WTC11 (cell line): ENCODE measurements at regions not wholly inside any gene's neighbourhood (a gene's known extent, or its start where the extent isn't known, plus 50 kb on each side); places are given as distances from the start of the nearest gene placed in this dataset.

ENCODE experiments used
- CTCF ChIP-seq: fragments of 200-600 bp; IDR thresholded peaks from 2 replicates; pipeline ENCODE4 v1.8.0; 2022; ENCODE audit warnings: antibody characterized with exemption
- ETV6 ChIP-seq: sonication (generic); formaldehyde crosslinking; IDR thresholded peaks from 2 replicates; pipeline ENCODE4 v1.8.1; 2022; ENCODE audit warnings: mild to moderate bottlenecking, missing genetic modification reagents
- MAX ChIP-seq: sonication (generic); formaldehyde crosslinking; IDR thresholded peaks from 2 replicates; pipeline ENCODE4 v1.8.0; 2022; ENCODE audit warnings: mild to moderate bottlenecking, missing genetic modification reagents
- NR3C1 ChIP-seq: sonication (generic); formaldehyde crosslinking; conservative IDR thresholded peaks from 2 replicates; pipeline ENCODE4 v1.8.1; 2023; ENCODE audit warnings: low read depth, mild to moderate bottlenecking, missing genetic modification reagents
- RORB ChIP-seq: fragments of 250-450 bp; sonication (Bioruptor Pico); IDR thresholded peaks from 2 replicates; pipeline ENCODE4 v1.9.0; 2021; ENCODE audit warnings: mild to moderate bottlenecking
- TEAD4 ChIP-seq: sonication (generic); formaldehyde crosslinking; IDR thresholded peaks from 2 replicates; pipeline ENCODE4 v1.8.0; 2022; ENCODE audit warnings: mild to moderate bottlenecking, missing genetic modification reagents
- ZMAT4 ChIP-seq: fragments of 250-450 bp; sonication (Bioruptor Pico); IDR thresholded peaks from 2 replicates; pipeline ENCODE4 v1.9.0; 2021; ENCODE audit warnings: mild to moderate bottlenecking
- TF ChIP-seq, protein P1 (sequence below): sonication (generic); formaldehyde crosslinking; conservative IDR thresholded peaks from 2 replicates; pipeline ENCODE4 v1.8.1; 2023; ENCODE audit warnings: mild to moderate bottlenecking, low read depth, missing genetic modification reagents, moderate library complexity
- TF ChIP-seq, protein P2 (sequence below): sonication (generic); formaldehyde crosslinking; IDR thresholded peaks from 2 replicates; pipeline ENCODE4 v1.8.1; 2023; ENCODE audit warnings: mild to moderate bottlenecking, missing genetic modification reagents

- TF ChIP-seq CTCF (no peak), NR3C1 (CRISPR knock-in tag) (no peak), ETV6 (CRISPR knock-in tag) (no peak), MAX (CRISPR knock-in tag) (no peak), RORB (no peak), TEAD4 (no peak), ZMAT4 (CRISPR knock-in tag) (no peak)
- TF ChIP-seq, protein P1, sequence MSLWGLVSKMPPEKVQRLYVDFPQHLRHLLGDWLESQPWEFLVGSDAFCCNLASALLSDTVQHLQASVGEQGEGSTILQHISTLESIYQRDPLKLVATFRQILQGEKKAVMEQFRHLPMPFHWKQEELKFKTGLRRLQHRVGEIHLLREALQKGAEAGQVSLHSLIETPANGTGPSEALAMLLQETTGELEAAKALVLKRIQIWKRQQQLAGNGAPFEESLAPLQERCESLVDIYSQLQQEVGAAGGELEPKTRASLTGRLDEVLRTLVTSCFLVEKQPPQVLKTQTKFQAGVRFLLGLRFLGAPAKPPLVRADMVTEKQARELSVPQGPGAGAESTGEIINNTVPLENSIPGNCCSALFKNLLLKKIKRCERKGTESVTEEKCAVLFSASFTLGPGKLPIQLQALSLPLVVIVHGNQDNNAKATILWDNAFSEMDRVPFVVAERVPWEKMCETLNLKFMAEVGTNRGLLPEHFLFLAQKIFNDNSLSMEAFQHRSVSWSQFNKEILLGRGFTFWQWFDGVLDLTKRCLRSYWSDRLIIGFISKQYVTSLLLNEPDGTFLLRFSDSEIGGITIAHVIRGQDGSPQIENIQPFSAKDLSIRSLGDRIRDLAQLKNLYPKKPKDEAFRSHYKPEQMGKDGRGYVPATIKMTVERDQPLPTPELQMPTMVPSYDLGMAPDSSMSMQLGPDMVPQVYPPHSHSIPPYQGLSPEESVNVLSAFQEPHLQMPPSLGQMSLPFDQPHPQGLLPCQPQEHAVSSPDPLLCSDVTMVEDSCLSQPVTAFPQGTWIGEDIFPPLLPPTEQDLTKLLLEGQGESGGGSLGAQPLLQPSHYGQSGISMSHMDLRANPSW (CRISPR knock-in tag) = no peak
- TF ChIP-seq, protein P2, sequence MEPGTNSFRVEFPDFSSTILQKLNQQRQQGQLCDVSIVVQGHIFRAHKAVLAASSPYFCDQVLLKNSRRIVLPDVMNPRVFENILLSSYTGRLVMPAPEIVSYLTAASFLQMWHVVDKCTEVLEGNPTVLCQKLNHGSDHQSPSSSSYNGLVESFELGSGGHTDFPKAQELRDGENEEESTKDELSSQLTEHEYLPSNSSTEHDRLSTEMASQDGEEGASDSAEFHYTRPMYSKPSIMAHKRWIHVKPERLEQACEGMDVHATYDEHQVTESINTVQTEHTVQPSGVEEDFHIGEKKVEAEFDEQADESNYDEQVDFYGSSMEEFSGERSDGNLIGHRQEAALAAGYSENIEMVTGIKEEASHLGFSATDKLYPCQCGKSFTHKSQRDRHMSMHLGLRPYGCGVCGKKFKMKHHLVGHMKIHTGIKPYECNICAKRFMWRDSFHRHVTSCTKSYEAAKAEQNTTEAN (CRISPR knock-in tag) = no peak
These were observed 117.6 kb upstream of the RUNX3 start for GRCh38 chr1:25047506-25048240.
